ENCODE measurements at regions not wholly inside any gene's neighbourhood (a gene's known extent, or its start where the extent isn't known, plus 50 kb on each side); places are given as distances from the start of the nearest gene placed in this dataset.

DNA sequence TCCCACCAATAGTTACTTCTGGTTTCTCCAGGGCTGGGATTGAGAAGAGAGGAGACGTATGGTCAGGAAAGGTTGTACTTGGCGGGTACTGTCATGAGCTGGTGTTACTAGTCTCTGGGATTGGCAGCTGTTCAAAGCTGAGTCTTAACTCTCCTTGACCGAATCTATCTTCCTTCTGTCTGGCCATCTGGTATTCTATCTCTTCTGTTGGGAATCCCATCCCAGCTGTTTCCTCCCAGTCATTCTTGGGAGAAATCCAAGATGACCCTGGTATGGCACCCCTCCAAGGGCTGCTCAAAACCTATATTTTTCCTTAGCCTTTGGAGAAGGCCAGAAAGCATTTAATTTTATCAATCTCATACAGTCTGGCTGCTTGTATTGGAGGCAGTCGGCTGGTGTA is 287.0 kb upstream of the CHD6 start:
- 72 to 76% methylated on average over 4 of the region's 4 CpGs for WGBS, 2 donors
- no peak overlapping the region for H3K4me3 ChIP-seq
- TF ChIP-seq, protein P1, sequence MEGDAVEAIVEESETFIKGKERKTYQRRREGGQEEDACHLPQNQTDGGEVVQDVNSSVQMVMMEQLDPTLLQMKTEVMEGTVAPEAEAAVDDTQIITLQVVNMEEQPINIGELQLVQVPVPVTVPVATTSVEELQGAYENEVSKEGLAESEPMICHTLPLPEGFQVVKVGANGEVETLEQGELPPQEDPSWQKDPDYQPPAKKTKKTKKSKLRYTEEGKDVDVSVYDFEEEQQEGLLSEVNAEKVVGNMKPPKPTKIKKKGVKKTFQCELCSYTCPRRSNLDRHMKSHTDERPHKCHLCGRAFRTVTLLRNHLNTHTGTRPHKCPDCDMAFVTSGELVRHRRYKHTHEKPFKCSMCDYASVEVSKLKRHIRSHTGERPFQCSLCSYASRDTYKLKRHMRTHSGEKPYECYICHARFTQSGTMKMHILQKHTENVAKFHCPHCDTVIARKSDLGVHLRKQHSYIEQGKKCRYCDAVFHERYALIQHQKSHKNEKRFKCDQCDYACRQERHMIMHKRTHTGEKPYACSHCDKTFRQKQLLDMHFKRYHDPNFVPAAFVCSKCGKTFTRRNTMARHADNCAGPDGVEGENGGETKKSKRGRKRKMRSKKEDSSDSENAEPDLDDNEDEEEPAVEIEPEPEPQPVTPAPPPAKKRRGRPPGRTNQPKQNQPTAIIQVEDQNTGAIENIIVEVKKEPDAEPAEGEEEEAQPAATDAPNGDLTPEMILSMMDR (IDR thresholded peaks at IDR 0.05): no peak
- intact Hi-C loops (cut with DNase I): no loop called here
- H3K36me3 ChIP-seq: no peaks in the 10 kb centered on the region
- H3K9me3 ChIP-seq: no peaks in the 10 kb centered on the region
- no peak overlapping the region for H3K27ac ChIP-seq
- H3K4me1 ChIP-seq: no peaks in the 10 kb centered on the region
- H3K27me3 ChIP-seq: no peaks in the 10 kb centered on the region
- no peak for DNase-seq

DNA sequence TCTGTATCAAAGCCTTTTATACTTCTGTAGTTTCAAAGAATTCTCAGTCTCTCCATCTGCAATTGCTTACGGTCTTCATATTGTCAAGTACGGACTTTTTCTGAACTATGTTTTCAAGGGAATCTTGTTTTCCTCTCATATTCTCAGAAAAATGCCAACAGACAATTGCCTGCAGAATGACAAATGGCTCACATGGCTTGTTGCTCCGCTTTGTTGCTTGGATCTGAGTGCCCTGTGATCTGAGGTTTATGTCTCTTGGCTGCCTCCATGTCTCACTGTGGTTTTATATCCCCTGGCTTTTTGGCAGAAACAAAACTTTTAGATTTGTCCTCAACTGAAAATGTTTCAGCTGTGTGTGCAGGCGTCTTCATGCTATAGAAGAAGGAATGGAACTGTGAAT is 285.4 kb upstream of the CHD6 start:
- no peak for TF ChIP-seq POLR2AphosphoS5 (IDR thresholded peaks at IDR 0.05)
- TF ChIP-seq POLR2A (IDR thresholded peaks at IDR 0.05): no peak
- TF ChIP-seq, protein P1 (IDR thresholded peaks at IDR 0.05): no peak
- no peak for TF ChIP-seq EP300 (IDR thresholded peaks at IDR 0.05)
- WGBS, 2 donors: 73 to 78% methylated on average over 4 of the region's 4 CpGs
- no peak overlapping the region for H3K4me3 ChIP-seq
- intact Hi-C loops (cut with DNase I): no loop called here
- no peaks in the 10 kb centered on the region for H3K36me3 ChIP-seq
- no peak for DNase-seq
- no peaks in the 10 kb centered on the region for H3K9me3 ChIP-seq
- H3K4me1 ChIP-seq: no peaks in the 10 kb centered on the region
- H3K27ac ChIP-seq: no peak overlapping the region
- H3K27me3 ChIP-seq: no peaks in the 10 kb centered on the region

DNA sequence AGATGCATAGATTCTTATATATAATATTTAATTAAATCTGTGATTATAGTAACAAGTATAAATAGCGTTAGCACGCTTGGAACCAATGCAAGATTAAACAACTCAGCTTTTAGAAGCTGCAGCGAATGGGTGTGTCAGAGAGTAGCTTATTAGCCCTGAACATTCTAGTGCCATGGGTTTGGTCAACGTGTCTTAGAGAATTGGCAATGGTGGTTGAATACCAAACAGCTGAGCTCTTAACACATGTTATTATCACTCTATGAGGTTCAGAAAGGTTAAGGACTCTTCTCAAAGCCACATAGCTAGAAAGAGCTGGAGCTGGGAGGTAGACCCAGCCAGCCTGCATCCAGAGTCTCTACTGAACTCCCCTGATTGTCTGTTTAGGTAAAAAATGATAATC is 284.2 kb upstream of the CHD6 start:
- no peaks in the 10 kb centered on the region for H3K27me3 ChIP-seq
- TF ChIP-seq, protein P1 (IDR thresholded peaks at IDR 0.05): no peak
- no peak for TF ChIP-seq POLR2A (IDR thresholded peaks at IDR 0.05)
- no peak for TF ChIP-seq POLR2AphosphoS5 (IDR thresholded peaks at IDR 0.05)
- no peak for TF ChIP-seq EP300 (IDR thresholded peaks at IDR 0.05)
- 69 to 80% methylated on average over 4 of the region's 4 CpGs for WGBS, 2 donors
- no peak overlapping the region for H3K4me3 ChIP-seq
- H3K4me1 ChIP-seq: no peaks in the 10 kb centered on the region
- intact Hi-C loops (cut with DNase I): no loop called here
- H3K9me3 ChIP-seq: no peaks in the 10 kb centered on the region
- no peak overlapping the region for H3K27ac ChIP-seq
- DNase-seq: no peak
- H3K36me3 ChIP-seq: no peaks in the 10 kb centered on the region

DNA sequence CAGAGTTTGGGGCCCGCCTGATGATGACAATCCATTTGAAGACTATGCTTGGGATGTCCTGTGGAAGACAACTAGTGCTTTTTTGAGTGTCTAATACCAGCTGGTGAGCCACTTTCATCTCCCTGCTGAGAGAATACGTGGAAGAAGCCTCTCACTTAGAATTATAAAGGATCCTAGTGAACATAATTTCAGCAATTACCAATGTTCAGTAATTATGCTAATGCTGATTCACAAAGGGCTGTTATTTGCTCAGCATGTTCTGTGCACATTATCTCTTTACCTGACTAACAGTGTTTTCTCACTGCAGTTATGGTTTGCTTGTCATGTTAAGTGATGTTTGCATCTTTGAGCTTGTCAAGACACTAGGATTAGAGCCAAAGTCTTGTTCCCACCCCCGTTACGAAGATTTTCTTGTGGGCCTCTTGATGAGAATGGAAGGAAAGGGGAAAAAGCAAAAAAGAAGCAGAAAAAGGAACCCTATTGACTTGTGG is 282.1 kb upstream of the CHD6 start:
- Histone ChIP-seq H3K4me1 (no peaks in the 10 kb centered on the region), H3K9me3 (no peaks in the 10 kb centered on the region), H3K4me3 (no peak overlapping the region), H3K27ac (no peak overlapping the region), H3K36me3 (no peaks in the 10 kb centered on the region), H3K27me3 (no peaks in the 10 kb centered on the region)
- intact Hi-C loops (cut with DNase I): no loop called here
- TF ChIP-seq, protein P1 (IDR thresholded peaks at IDR 0.05): no peak
- TF ChIP-seq EP300 (IDR thresholded peaks at IDR 0.05) (no peak), POLR2A (IDR thresholded peaks at IDR 0.05) (no peak), POLR2AphosphoS5 (IDR thresholded peaks at IDR 0.05) (no peak)
- no peak for DNase-seq
- 64 to 75% methylated on average over 4 of the region's 4 CpGs for WGBS, 2 donors

DNA sequence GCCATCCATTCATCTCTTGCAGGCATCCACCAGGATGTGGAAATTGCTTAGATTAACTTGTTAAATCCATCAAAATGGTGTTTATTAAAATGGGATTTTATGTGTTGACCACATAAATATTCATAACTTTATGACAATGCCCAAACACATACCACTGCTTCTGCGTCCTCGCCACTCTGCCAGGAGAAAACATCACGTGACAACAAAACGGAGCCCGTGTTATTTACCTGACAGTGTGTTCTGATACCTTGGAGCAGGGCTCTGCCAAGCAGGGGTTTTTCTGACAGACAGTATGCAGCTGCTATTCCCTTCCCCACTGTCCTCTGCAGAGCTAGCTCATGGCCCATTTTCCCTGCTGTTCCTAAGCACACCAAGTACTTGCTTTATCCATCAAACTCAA is 279.5 kb upstream of the CHD6 start:
- Histone ChIP-seq H3K9me3 (no peaks in the 10 kb centered on the region), H3K4me3 (no peak overlapping the region), H3K27ac (no peak overlapping the region), H3K27me3 (no peaks in the 10 kb centered on the region), H3K36me3 (no peaks in the 10 kb centered on the region), H3K4me1 (no peaks in the 10 kb centered on the region)
- TF ChIP-seq EP300 (IDR thresholded peaks at IDR 0.05) (no peak), POLR2AphosphoS5 (IDR thresholded peaks at IDR 0.05) (no peak), POLR2A (IDR thresholded peaks at IDR 0.05) (no peak)
- TF ChIP-seq, protein P1 (IDR thresholded peaks at IDR 0.05): no peak
- no peak for DNase-seq
- intact Hi-C loops (cut with DNase I): no loop called here
- WGBS, 2 donors: 70 to 81% methylated on average over 5 of the region's 5 CpGs
